GM12878 (cell line): ENCODE measurements at regions not wholly inside any gene's neighbourhood (a gene's known extent, or its start where the extent isn't known, plus 50 kb on each side); places are given as distances from the start of the nearest gene placed in this dataset.

ENCODE experiments used
- ATF3 ChIP-seq: IDR thresholded peaks from 2 replicates; pipeline ENCODE4 v1.6.1; 2011; ENCODE audit warnings: low read depth, mild to moderate bottlenecking, low read length, moderate library complexity, borderline replicate concordance; ENCODE audit errors: extremely low read depth
- CEBPB ChIP-seq, 2 experiments: fragments of 150-350 bp in 1 of 2; IDR thresholded peaks; 2 replicates each; pipeline ENCODE4 v1.6.1; 2012 to 2014; ENCODE audit warnings: low read depth in 2 of 2, low read length in 2 of 2, borderline replicate concordance in 1 of 2, inconsistent platforms in 1 of 2
- CHD1 ChIP-seq: IDR thresholded peaks from 2 replicates; pipeline ENCODE4 v1.6.1; 2012; ENCODE audit warnings: low read depth, low read length, improper control_type of control experiment
- ESRRA ChIP-seq: IDR thresholded peaks from 2 replicates; pipeline ENCODE4 v1.6.1; 2012; ENCODE audit warnings: mild to moderate bottlenecking, low read length, improper control_type of control experiment
- EZH2 ChIP-seq: IDR thresholded peaks from 2 replicates; pipeline ENCODE4 v1.6.1; 2012; ENCODE audit warnings: low read depth, mild to moderate bottlenecking, control low read depth, inconsistent platforms, low read length, borderline replicate concordance; ENCODE audit not compliant: control insufficient read depth
- MLLT1 ChIP-seq: fragments of 450-650 bp; IDR thresholded peaks from 2 replicates; pipeline ENCODE4 v1.6.1; 2016; ENCODE audit warnings: mild to moderate bottlenecking
- MTA3 ChIP-seq: IDR thresholded peaks from 2 replicates; pipeline ENCODE4 v1.6.1; 2012; ENCODE audit warnings: low read length, inconsistent platforms, borderline replicate concordance
- SREBF1 ChIP-seq: IDR thresholded peaks from 2 replicates; pipeline ENCODE4 v1.6.1; 2012; ENCODE audit warnings: mild to moderate bottlenecking, low read length
- SRF ChIP-seq, 2 experiments: IDR thresholded peaks; 2 replicates each; pipeline ENCODE4 v1.6.1; 2011; ENCODE audit warnings: low read depth in 2 of 2, low read length in 2 of 2, mild to moderate bottlenecking in 1 of 2, moderate library complexity in 1 of 2
- TAF1 ChIP-seq: IDR thresholded peaks from 2 replicates; pipeline ENCODE4 v1.6.1; 2011; ENCODE audit warnings: mild to moderate bottlenecking, low read depth, low read length, borderline replicate concordance
- ZNF217 ChIP-seq: fragments of 450-650 bp; IDR thresholded peaks from 2 replicates; pipeline ENCODE4 v1.6.1; 2017; ENCODE audit warnings: antibody characterized with exemption, mild to moderate bottlenecking
- ZNF274 ChIP-seq: IDR thresholded peaks from one replicate; pipeline ENCODE4 v1.8.0; 2011; ENCODE audit not compliant: insufficient read length, insufficient read depth
- TF ChIP-seq, protein P1 (sequence below): fragments of 450-650 bp; IDR thresholded peaks from 2 replicates; pipeline ENCODE4 v1.6.1; 2017; ENCODE audit warnings: antibody characterized with exemption, mild to moderate bottlenecking, moderate library complexity
- TF ChIP-seq, protein P2 (sequence below): fragments of 450-650 bp; IDR thresholded peaks from 2 replicates; pipeline ENCODE4 v1.6.1; 2017; ENCODE audit warnings: low read depth, mild to moderate bottlenecking, moderate library complexity
- TF ChIP-seq, protein P3 (sequence below): fragments of 450-650 bp; IDR thresholded peaks from 2 replicates; pipeline ENCODE4 v1.6.1; 2017; ENCODE audit warnings: mild to moderate bottlenecking, moderate library complexity
- TF ChIP-seq, protein P4 (sequence below): IDR thresholded peaks from 2 replicates; pipeline ENCODE4 v1.6.1; 2012; ENCODE audit warnings: low read length, inconsistent platforms

DNA sequence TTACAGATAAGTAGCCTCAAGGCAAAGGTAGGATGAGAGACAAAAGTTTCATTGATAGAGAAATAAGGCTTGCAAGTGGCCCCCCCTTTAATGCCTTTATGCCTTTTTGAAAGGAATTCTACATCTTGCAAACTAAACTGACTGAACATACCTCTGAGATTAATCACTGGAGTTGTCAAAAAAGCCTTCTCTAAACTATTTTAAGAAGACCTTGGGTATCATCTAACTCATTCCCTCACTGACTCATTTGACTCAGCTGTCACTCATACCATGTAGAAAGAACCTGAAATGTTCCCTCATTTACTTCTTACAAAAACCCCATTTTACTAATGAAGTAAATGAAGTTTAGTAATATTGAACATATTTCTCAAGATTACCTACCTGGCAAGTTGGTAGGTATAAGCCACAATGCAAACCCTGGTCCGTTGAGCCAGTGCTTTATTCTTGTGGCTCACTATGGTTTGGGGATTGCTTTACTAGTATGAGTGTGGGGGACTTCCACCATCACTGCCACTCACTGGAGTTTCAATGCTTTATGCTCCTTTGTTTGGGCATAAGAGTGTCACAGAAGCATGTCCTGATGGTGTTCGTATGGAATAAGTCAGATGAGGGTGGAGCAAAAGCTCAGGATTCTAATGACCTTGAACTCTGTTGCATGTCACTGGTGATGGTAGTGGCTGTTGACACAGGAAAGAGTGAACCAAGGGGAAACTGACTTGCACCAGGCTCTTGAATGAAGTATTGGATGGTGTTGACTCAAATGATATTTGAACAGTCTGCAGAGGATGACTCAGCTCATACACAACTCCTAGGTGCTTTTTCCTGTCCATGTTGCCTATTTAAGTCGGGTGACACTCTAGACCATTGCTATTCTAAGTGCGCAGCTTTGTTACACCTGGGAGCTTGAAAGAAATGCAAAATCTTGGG lies 305.5 kb upstream of the EMCN start (continued):
- no peak for TF ChIP-seq MLLT1
- TF ChIP-seq ATF3, result no peak
- TF ChIP-seq, protein P1, sequence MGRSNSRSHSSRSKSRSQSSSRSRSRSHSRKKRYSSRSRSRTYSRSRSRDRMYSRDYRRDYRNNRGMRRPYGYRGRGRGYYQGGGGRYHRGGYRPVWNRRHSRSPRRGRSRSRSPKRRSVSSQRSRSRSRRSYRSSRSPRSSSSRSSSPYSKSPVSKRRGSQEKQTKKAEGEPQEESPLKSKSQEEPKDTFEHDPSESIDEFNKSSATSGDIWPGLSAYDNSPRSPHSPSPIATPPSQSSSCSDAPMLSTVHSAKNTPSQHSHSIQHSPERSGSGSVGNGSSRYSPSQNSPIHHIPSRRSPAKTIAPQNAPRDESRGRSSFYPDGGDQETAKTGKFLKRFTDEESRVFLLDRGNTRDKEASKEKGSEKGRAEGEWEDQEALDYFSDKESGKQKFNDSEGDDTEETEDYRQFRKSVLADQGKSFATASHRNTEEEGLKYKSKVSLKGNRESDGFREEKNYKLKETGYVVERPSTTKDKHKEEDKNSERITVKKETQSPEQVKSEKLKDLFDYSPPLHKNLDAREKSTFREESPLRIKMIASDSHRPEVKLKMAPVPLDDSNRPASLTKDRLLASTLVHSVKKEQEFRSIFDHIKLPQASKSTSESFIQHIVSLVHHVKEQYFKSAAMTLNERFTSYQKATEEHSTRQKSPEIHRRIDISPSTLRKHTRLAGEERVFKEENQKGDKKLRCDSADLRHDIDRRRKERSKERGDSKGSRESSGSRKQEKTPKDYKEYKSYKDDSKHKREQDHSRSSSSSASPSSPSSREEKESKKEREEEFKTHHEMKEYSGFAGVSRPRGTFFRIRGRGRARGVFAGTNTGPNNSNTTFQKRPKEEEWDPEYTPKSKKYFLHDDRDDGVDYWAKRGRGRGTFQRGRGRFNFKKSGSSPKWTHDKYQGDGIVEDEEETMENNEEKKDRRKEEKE, result no peak
- TF ChIP-seq SREBF1, result peak; percentile 67; the same call in 1 of the 2 replicates
- TF ChIP-seq, protein P2, sequence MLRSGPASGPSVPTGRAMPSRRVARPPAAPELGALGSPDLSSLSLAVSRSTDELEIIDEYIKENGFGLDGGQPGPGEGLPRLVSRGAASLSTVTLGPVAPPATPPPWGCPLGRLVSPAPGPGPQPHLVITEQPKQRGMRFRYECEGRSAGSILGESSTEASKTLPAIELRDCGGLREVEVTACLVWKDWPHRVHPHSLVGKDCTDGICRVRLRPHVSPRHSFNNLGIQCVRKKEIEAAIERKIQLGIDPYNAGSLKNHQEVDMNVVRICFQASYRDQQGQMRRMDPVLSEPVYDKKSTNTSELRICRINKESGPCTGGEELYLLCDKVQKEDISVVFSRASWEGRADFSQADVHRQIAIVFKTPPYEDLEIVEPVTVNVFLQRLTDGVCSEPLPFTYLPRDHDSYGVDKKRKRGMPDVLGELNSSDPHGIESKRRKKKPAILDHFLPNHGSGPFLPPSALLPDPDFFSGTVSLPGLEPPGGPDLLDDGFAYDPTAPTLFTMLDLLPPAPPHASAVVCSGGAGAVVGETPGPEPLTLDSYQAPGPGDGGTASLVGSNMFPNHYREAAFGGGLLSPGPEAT, result peak; percentile 93
- TF ChIP-seq CHD1, result no peak
- no peak for TF ChIP-seq ZNF274
- TF ChIP-seq ESRRA, result no peak
- peak; percentile 89 for TF ChIP-seq MTA3
- TF ChIP-seq EZH2, result no peak
- no peak for TF ChIP-seq TAF1
- TF ChIP-seq, protein P3, sequence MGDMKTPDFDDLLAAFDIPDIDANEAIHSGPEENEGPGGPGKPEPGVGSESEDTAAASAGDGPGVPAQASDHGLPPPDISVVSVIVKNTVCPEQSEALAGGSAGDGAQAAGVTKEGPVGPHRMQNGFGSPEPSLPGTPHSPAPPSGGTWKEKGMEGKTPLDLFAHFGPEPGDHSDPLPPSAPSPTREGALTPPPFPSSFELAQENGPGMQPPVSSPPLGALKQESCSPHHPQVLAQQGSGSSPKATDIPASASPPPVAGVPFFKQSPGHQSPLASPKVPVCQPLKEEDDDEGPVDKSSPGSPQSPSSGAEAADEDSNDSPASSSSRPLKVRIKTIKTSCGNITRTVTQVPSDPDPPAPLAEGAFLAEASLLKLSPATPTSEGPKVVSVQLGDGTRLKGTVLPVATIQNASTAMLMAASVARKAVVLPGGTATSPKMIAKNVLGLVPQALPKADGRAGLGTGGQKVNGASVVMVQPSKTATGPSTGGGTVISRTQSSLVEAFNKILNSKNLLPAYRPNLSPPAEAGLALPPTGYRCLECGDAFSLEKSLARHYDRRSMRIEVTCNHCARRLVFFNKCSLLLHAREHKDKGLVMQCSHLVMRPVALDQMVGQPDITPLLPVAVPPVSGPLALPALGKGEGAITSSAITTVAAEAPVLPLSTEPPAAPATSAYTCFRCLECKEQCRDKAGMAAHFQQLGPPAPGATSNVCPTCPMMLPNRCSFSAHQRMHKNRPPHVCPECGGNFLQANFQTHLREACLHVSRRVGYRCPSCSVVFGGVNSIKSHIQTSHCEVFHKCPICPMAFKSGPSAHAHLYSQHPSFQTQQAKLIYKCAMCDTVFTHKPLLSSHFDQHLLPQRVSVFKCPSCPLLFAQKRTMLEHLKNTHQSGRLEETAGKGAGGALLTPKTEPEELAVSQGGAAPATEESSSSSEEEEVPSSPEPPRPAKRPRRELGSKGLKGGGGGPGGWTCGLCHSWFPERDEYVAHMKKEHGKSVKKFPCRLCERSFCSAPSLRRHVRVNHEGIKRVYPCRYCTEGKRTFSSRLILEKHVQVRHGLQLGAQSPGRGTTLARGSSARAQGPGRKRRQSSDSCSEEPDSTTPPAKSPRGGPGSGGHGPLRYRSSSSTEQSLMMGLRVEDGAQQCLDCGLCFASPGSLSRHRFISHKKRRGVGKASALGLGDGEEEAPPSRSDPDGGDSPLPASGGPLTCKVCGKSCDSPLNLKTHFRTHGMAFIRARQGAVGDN, result peak; percentile 44; the same call in 1 of the 2 replicates
- peak; percentile 96 for TF ChIP-seq ZNF217
- TF ChIP-seq CEBPB (IDR thresholded peaks at IDR 0.05; ENCODE audit: borderline replicate concordance in 1 of 2, low read depth in 2 of 2, low read length in 2 of 2), result peak in 1 of 2 experiments; percentile 66; a peak in 1 of 4 replicates
- TF ChIP-seq, protein P4, sequence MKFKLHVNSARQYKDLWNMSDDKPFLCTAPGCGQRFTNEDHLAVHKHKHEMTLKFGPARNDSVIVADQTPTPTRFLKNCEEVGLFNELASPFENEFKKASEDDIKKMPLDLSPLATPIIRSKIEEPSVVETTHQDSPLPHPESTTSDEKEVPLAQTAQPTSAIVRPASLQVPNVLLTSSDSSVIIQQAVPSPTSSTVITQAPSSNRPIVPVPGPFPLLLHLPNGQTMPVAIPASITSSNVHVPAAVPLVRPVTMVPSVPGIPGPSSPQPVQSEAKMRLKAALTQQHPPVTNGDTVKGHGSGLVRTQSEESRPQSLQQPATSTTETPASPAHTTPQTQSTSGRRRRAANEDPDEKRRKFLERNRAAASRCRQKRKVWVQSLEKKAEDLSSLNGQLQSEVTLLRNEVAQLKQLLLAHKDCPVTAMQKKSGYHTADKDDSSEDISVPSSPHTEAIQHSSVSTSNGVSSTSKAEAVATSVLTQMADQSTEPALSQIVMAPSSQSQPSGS, result peak; percentile 92
- TF ChIP-seq SRF (IDR thresholded peaks at IDR 0.05; ENCODE audit: low read depth in 2 of 2, low read length in 2 of 2), result no peak; a peak in 1 of 4 replicates
